NCI-H1694 treated with DMSO at 0.1 percent for 48 hours (cell line): ENCODE measurements at regions not wholly inside any gene's neighbourhood (a gene's known extent, or its start where the extent isn't known, plus 50 kb on each side); places are given as distances from the start of the nearest gene placed in this dataset.
"Not testable (repeated sequence)": the region's sequence is repeated elsewhere in the genome, so short reads cannot be mapped to it uniquely, and the experiment has no call there.

Experiments
- DNase-seq: peaks from one replicate; lab custom pipeline; 2025; lab: John Stamatoyannopoulos, UW

DNA sequence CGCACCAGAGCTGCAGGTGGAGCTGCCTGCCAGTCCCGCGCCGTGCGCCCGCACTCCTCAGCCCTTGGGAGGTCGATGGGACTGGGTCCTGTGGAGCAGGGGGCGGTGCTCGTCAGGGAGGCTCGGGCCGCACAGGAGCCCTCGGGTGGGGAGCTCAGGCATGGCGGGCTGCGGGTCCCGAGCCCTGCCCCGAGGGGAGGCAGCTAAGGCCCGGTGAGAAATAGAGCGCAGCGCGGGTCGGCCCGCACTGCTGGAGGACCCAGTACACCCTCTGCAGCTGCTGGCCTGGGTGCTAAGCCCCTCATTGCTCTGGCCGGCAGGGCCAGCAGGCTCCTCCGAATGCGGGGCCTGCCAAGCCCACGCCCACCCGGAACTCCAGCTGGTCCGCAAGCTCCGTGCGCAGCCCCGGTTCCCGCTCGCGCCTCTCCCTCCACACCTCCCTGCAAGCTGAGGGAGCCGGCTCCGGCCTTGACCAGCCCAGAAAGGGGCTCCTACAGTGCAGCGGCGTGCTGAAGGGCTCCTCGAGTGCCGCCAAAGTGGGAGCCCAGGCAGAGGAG, 403.7 kb upstream of the KLHL1 start:
- not testable (repeated sequence) for DNase-seq

DNA sequence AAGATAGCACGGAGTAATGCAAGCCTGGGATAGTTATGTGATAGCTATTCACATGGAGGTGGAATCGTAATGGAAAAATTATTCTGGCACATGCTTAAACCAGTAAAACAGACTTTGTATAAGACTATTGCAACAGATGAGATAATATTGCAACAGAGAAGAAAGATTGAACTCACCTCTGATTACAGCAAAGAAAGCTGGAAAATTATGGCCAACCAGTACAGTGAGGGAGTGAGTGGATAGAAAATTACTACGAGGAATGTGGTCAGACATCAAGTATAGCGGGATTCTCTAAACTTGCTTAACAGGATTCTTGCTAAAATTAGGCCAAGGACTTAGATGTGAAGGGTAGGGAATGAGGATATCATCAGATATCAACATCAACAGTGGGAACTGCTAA, 397.6 kb upstream of the KLHL1 start:
- DNase-seq, result no peak

DNA sequence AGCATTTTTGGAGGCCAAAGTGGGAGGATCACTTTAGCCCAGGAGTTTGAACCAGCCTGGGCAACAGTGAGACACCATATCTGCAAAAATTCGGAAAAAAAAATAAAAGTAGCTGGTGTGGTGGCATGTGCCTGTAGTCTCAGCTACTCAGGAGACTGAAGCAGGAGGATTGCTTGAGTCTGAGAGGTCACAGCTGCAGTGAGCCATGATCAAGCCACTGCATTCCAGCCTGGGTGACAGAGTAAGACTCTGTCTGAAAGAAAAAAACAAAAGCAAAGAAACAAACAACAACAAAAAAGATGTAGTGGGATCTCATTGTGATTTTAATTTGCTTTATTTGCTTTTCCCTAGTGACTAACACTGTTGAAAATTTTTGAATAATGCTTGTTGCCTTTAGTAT, 394.7 kb upstream of the KLHL1 start:
- no peak for DNase-seq

DNA sequence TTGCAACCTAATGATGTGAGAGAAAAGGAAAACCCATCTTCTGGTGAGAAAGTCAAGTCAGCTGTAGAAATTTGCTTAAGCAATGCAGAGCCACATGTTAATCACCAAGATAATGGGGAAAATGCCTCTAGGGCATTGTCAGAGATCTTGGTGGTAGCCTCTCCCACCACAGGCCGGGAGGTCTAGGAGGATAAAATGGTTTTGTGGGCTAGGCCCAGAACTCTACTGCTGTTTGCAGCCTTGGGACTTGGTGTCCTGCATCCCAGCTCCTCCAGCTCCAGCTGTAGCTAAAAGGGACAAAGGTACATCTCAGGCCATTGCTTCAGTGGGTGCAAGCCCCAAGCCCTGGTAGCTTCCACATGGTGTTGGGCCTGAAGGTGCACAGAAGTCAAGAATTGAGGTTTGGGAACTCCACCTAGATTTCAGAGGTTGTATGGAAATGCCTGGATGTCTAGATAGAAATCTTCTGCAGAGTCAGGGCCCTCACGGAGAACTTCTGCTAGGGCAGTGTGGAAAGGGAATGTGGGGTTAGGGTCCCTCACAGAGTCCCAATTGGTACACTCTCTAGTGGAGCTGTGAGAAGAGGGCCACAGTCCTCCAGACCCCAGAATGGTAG, 382.2 kb upstream of the KLHL1 start:
- DNase-seq, result no peak

DNA sequence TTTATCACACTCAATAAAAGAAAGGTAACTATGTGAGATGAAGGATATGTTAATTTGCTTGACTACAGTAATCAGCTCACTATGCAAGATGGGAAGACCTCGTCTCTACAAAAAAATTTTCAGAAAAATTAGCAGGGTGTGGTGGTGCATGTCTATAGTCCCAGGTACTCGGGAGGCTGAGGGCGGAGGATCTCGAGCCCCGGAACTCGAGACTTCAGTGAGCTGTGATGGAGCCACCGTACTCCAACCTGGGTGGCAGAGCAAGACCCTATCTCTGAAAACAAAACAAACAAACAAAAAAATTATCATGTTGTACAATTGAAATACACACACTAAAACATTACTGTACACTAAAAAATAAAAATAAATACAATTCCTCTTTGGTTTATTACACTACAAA, 376.7 kb upstream of the KLHL1 start:
- no peak for DNase-seq

DNA sequence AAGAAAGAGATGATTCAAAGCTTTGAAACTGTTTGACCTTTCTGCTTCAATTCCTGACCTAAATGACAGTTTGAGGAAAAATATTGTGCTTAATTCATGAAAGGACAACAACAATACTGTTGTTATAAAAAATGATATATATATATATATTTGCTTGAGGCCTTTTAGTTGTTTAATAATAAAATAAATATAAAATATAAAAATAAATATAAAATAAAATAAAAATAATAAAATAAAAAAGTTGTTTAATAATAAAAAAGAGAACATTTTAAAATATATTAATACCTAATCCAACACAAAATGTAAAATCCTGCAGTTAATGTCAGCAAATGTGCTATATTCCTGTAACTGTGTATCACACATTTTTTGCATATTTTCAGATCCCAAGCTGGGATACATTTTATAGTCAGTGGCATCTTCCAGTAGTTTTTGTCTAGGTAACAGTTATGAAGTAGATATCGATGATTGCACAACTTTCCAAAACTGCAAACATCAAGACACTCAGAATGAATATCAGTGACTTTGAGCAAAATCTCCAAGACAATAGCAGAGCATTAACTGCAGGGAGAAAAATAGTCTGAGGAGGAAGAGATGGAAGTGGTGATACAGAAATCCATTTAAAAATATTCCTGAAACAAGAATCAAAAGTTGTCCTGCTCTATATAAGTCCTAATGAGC, 375.5 kb upstream of the KLHL1 start:
- no peak for DNase-seq

DNA sequence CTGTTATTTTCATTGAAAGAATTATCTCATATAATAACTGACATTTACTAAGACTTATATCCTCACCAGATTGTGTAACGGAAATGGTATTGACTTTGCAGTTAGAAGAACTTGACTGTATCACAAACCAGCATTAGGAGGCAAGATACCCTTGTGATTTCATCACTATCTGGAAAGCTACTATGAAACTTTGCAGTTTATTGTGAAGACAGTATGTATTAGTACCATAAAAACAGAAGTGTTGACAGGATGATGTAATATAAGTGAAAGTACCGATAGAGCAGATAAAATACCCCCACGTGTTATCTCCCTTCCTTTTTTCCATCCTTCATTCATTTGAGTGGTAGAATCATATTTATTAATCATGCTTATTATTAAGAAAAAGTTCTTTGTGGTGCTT, 365.7 kb upstream of the KLHL1 start:
- DNase-seq, result no peak

DNA sequence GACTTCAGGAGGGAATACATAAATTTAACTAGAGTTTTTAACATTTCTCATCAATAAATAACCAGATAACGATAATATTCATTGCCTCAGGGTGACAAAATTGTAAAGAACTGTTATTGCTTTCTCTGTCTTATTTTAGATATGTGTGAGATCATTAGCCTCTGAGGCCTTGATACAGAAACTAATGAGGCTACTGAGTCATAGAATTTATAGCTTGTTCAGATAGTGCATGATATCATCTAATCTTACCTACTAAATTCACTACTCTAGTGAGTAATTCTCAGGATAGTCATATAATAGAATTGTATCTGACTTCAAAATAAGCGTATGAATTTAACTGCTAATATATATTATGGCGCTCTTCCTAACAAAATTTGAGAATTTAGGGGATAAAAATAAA, 360.8 kb upstream of the KLHL1 start:
- DNase-seq, result no peak

DNA sequence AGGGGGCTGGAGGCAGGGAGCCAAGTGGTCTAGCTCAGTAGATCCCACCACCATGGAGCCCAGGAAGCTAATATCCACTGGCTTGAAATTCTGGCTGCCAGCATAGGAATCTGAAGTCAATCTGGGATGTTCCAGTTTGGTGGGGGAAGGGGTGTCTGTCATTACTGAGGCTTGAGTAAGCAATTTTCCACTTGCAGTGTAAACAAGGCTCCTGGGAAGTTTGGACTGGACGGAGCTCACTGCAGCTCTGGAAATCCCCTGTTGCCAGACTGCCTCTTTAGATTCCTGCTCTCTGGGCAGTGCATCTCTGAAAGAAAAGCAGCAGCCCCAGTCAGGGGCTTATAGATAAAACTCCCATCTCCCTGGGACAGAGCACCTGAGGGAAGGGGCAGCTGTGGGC, 349.2 kb upstream of the KLHL1 start:
- no peak for DNase-seq

DNA sequence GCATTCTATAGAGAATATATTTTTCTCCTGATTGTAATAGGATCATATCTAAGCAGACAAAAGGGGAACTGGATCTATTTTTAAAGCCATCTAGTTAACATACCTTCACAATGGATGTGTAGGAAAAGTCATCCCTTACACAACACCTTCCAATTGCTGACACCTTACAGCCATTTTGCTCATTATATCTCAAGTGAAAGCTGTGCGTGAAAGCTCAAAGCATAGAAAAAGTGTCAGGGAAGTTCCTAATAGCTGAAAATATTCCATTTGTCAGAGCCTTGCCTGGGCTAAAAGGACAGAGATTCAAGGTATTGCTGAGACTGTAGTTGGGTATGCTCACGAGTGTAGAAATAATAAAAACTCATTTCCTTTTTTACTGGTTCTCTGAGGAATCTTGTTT, 340.6 kb upstream of the KLHL1 start:
- DNase-seq, result no peak

DNA sequence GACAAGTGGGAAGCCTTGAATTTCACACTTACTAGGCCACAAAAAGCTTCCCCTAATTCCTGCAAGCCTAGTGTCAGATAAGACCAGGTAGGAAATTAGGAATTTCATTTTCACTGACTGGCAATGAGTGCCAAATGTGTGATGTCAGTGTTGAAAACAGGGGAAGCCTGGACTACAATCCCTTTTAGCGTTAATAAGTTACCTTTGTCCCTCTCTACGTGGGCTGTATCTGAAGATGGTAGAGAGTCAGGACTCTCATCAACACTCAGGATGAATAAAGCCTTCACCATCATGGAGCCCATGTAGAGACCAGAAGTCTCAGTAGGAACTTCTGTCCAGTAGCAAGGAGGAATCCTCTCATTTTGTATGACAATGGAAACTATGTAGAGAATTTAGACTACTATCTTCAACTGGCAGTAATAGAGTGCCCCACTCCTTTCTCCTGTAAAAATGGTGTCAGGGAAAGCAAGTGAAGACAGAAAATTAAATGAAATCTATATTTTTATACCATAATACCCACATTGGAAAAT, 324.1 kb upstream of the KLHL1 start:
- DNase-seq, result no peak

DNA sequence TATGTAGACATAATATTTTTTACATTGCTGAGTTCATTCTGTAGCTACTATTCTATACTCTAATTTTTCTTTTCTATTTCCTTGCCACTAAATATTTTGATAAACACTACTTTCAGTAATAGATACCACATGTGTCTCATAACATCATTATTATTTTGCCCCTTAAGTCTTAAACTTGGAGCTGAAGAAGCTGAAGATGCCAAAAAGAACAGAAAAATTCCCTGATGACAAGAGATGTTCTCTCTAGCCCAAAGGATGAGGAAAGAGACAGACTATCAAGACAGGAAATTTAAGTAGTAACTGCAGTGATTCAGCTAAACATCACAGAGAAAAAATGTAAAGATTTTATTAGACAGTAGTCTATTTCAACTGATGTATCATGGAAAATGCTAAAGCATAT, 322.0 kb upstream of the KLHL1 start:
- DNase-seq, result no peak

DNA sequence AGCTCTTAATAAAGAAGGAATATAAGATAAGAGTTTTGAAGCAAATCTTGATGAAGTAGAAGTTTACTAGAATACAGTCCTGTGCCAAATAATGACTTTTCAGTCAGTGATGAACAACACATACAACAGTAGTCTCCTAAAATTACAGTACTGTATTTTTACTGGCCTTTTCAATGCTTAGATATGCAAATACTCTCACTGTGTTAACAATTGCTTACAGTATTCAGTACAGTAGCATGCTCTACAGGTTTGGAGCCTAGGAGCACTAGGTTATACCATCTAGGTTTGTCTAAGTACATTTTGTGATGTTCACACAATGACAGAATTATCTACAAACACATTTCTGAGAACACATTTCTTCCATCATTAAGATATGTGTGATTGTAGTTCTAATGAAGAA, 316.7 kb upstream of the KLHL1 start:
- no peak for DNase-seq

DNA sequence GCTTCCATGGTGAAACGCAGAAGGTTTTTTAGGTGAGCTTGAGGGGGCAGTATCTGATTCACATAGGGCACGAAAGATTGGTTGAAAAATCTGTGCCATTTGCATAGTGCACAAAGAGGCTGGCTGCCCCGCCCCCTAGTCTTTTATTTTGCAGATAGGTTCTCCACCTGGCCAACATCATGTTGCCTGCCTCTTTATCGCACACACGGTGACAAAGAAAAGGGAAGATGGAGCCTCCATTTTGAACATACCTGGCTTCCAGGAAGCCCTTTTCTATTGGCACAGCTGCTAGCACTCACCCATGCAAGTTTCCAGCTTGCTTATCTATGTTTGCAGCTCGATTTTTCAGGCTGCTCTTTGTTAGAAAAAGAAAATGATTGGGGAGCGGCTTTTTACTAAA, 316.2 kb upstream of the KLHL1 start:
- no peak for DNase-seq

DNA sequence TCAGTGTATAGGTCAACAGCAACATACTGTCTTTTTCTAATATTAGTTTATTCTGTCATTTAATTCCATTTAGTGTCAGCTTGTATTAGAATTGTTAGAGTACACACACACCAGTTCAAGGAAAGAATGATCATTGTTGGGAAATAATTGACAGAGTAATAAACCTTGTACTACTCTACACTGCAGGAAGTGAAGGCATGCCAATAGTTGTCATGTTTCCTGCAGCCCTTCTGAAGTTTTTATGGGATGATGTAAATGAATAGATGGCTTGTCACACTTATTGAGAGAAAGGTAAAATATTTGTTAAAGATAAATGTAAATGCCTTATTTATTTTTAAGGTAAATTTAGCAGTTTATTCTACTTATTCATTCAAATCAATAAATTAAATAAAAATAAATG, 306.9 kb upstream of the KLHL1 start:
- no peak for DNase-seq

DNA sequence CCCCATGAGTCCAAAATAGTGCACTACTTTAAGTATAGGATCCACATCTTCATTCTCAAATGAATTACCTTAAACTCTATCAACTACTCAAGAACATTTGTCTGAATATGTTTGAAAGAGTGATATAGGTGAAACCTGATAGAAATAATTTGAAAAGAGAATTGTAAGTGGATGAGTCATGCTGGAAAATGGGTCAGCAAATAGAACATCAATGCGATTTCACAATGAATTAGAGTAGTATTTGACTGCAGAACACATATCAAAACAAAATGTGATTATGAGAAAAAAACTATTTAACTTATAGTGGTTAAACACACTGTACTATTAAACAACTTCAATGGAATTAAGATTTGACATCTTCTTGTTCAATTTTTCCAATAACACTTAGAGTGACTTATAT, 300.6 kb upstream of the KLHL1 start:
- DNase-seq, result no peak

DNA sequence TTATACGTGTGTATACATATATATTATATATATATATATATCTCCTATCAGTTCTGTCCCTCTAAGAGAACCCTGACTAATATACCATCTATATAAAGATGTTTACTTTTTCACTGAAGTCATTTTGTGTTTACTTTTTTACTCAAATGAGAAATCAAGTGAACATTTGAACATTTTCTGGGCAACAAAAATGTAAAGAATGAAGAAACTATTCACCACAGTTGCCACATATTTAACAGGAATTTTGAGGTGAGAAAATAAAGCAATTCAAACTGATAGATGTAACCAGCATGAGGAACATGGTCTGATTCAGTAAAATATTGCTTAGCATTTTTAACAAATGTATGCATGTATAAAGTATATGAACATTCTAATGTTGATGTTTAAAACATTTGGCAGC, 299.2 kb upstream of the KLHL1 start:
- DNase-seq, result no peak

DNA sequence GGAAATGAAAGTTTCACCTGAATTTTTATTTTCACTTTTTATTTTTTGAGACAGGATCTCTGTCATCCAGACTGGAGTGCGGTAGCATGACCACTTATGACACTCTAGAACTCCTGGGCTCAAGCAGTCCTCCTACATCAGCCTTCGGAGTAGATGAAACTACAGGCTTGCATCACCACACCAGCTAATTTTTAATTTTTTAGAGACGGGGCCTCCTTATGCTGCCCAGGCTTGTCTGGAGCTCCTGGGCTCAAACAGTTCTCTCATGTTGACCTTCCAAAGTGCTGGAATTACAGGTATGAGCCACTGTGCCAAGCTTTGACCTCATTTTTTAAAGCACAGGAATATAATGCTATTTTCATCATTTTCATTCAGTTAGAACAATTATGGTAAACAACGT, 297.0 kb upstream of the KLHL1 start:
- DNase-seq, result no peak

DNA sequence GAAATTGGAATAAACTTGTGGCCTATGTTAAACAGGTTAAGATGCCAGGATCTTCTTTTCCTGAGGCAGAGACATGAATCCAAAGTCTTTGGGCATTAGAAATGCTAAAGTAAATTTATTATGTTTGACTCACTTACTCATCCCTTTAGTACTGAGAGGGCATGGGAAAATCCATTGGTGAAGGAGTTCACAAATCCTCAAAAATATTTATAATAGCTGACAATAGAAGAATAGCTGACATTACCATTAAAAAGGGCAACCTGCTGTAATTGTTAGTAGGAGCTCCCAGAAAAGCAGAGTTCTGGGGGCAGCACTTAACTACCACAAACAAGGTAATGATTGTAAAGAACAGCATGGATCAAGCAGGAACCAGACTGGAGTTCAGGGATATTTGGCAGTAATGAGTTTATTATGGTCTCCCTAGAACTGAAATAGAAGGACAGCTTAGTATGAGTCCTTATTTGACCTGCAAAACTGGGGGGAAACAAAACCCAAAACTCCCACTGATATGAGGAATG, 285.8 kb upstream of the KLHL1 start:
- DNase-seq, result no peak

DNA sequence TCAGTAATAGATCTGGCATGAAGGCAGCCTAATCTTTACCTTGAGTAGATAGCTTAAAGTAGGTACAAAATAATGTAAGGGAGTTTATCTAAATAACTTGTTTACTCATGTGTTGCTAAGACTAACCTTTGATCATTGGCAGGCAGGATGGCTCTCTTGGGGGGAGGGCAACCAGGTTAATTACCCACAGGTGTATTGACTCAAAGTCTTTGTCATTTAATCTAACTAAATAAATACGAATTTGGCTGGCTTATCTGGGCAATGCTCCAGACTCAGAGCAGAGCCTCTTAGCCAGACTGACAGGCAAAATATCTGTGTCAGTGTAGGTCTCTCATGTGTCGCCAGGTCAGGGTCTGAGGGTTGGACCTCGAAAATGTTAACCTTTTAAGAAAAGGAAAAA, 283.4 kb upstream of the KLHL1 start:
- no peak for DNase-seq

DNA sequence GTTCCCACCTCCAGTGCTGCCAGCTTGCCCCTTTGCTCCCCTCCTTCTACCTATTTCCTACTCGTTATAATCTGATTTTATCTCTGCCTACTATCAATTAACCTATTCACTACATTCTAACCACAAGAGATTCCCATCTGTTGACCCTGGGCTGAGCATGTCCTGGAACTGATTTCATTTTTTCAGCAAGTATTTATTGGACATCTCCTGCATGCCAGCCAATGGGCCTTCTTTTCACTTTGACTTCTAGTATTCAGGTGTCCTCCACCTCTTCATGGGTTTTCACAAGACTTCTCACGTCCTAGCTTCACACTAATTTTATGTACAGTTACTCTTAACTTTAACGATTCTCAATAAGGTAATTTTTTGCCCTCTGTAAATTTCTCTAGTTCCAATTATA, 282.7 kb upstream of the KLHL1 start:
- DNase-seq, result no peak

DNA sequence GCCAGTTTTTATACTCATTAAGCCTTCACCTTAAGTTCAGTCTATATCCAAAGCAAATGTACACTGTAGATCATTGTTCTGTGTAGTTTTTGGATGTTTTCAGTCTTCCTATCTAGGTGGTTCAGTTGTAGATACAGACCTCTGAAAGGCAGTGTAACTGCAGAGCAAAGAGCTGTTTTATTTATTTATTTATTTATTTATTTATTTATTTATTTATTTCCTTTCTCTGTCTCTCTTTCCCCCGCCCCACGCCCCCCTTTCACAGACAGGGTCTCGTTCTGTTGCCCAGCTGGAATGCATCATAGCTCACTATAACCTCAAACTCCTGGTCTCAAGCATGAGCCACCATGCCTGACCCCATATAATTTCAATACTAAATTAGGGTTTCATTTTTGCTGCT, 281.8 kb upstream of the KLHL1 start:
- no peak for DNase-seq

DNA sequence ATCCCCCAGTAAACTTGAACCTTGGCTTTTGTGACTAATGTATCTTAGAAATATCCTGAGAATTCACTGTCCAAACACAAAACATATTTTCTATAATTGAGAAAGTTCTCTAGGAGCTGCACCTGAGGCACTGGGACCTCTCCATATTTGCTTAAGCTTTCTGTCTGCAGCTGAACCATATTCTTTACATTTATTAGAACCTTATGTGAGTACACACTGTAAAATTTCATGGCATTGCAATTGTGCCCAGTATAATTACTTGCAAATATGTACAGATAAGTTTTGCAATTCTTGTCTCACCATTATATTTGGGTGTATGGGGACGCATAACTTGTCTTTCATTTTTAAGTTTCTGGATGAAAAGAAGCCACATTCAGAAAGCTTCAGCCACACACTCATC, 280.7 kb upstream of the KLHL1 start:
- DNase-seq, result no peak

DNA sequence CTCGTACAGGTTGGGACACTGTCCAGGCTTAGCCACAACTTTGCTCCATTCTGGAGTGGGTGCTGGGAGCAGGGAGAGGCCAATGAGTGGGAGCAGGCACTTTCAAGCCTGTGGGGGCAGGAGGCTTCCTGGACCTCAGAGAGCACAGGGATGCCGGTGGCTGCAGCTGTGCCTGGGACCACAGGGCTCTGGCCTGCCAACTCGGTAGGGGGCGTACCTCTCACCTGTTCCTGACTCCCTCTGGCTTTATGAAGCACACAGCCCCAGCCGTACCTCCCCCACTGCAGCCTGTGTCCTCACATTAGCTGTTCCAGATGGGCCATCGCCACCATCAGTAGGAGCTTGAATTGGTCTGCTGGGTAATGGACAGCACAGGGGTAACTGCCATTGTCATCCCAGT, 278.7 kb upstream of the KLHL1 start:
- DNase-seq, result no peak
